Thoracic aorta (tissue), 2 donors: ENCODE measurements at regions not wholly inside any gene's neighbourhood (a gene's known extent, or its start where the extent isn't known, plus 50 kb on each side); places are given as distances from the start of the nearest gene placed in this dataset.
"Not testable (repeated sequence)": the region's sequence is repeated elsewhere in the genome, so short reads cannot be mapped to it uniquely, and the experiment has no call there.

Experiments
- ATAC-seq: fragments of 150-250 bp; one replicate; pipeline ENCODE4 v1.8.0; 2017; ENCODE audit warnings: low read depth; ENCODE audit not compliant: insufficient number of reproducible peaks, low FRiP score
- DNase-seq: peaks from one replicate; pipeline ENCODE4 v3.0.0-alpha.2; 2020; ENCODE audit warnings: low spot score
- H3K27ac ChIP-seq, 2 donors: fragments of 200-600 bp; sonication (generic); 1 replicate in 1 of 2; 2 replicates in 1 of 2; pipeline ENCODE4 v1.5.1; 2016; ENCODE audit warnings: mild to moderate bottlenecking in 2 of 2, moderate library complexity in 2 of 2
- H3K27me3 ChIP-seq: fragments of 200-600 bp; sonication (generic); replicated peaks from 2 replicates; pipeline ENCODE4 v1.6.0; 2016; ENCODE audit warnings: mild to moderate bottlenecking; ENCODE audit not compliant: insufficient read depth
- H3K36me3 ChIP-seq: fragments of 200-600 bp; sonication (generic); one replicate; pipeline ENCODE4 v1.5.1; 2016
- H3K4me1 ChIP-seq, 2 donors: fragments of 200-600 bp; sonication (generic); 1 replicate in 1 of 2; 2 replicates in 1 of 2; pipeline versions ENCODE4 v1.5.1 to v1.6.0; 2016; ENCODE audit warnings: low read depth in 2 of 2, mild to moderate bottlenecking in 1 of 2; ENCODE audit not compliant: control insufficient read depth in 1 of 2
- H3K4me3 ChIP-seq: fragments of 200-600 bp; sonication (generic); 2 replicates; pipeline ENCODE4 v1.5.1; 2016; ENCODE audit warnings: mild to moderate bottlenecking
- H3K9me3 ChIP-seq: fragments of 200-600 bp; sonication (generic); 2 replicates; pipeline ENCODE4 v1.5.1; 2016
- CTCF ChIP-seq: fragments of 200-600 bp; sonication (generic); IDR thresholded peaks from one replicate; pipeline ENCODE4 v1.5.1; 2019; ENCODE audit warnings: antibody characterized with exemption

- Histone ChIP-seq H3K9me3 (no peaks in the 10 kb centered on the region), H3K4me1 (no peaks in the 10 kb centered on the region), H3K4me3 (no peak overlapping the region), H3K27ac (no peak overlapping the region), H3K36me3 (no peaks in the 10 kb centered on the region), H3K27me3 (no peaks in the 10 kb centered on the region)
- no peak for TF ChIP-seq CTCF
- DNase-seq: no peak
- no peak for ATAC-seq
These were observed 228.1 kb downstream of the FBXO8 start for GRCh38 chr4:174055344-174055743.

GRCh38 chr4:174053895-174054294, 229.6 kb downstream of the FBXO8 start:
- DNase-seq (no peak), ATAC-seq (no peak)
- Histone ChIP-seq H3K9me3 (no peaks in the 10 kb centered on the region), H3K36me3 (no peaks in the 10 kb centered on the region), H3K27ac (no peak overlapping the region), H3K4me1 (no peaks in the 10 kb centered on the region), H3K27me3 (no peaks in the 10 kb centered on the region), H3K4me3 (no peak overlapping the region)
- TF ChIP-seq CTCF: no peak

GRCh38 chr4:174047363-174047762, 236.1 kb downstream of the FBXO8 start:
- TF ChIP-seq CTCF: no peak
- DNase-seq (no peak), ATAC-seq (no peak)
- Histone ChIP-seq H3K27ac (no peak overlapping the region), H3K4me3 (no peak overlapping the region), H3K36me3 (no peaks in the 10 kb centered on the region), H3K27me3 (no peaks in the 10 kb centered on the region), H3K4me1 (no peaks in the 10 kb centered on the region), H3K9me3 (no peaks in the 10 kb centered on the region)

GRCh38 chr4:174045829-174046228, 237.6 kb downstream of the FBXO8 start:
- not testable (repeated sequence) for H3K4me3 ChIP-seq, H3K9me3 ChIP-seq, H3K4me1 ChIP-seq, H3K27me3 ChIP-seq, H3K27ac ChIP-seq, H3K36me3 ChIP-seq, ATAC-seq, DNase-seq

- DNase-seq (no peak), ATAC-seq (no peak)
- H3K4me1 ChIP-seq: no peaks in the 10 kb centered on the region
- H3K4me3 ChIP-seq: no peak overlapping the region
- H3K27ac ChIP-seq: no peak overlapping the region
- H3K36me3 ChIP-seq: no peaks in the 10 kb centered on the region
- no peaks in the 10 kb centered on the region for H3K9me3 ChIP-seq
- no peak for TF ChIP-seq CTCF
- H3K27me3 ChIP-seq: no peaks in the 10 kb centered on the region
These were observed 238.1 kb downstream of the FBXO8 start for GRCh38 chr4:174045381-174045780.

GRCh38 chr4:174041555-174042105, 241.8 kb downstream of the FBXO8 start:
- no peak for TF ChIP-seq CTCF
- DNase-seq (no peak), ATAC-seq (no peak)
- H3K4me3 ChIP-seq: no peak overlapping the region
- no peaks in the 10 kb centered on the region for H3K9me3 ChIP-seq
- H3K27ac ChIP-seq: no peak overlapping the region
- no peaks in the 10 kb centered on the region for H3K36me3 ChIP-seq
- H3K4me1 ChIP-seq: peaks cover 10 to 11% of the 10 kb centered on the region in 2 donors
- no peaks in the 10 kb centered on the region for H3K27me3 ChIP-seq
